SK-N-SH treated with all-trans-retinoic acid at 6 μM for 48 hours (cell line): ENCODE measurements at regions not wholly inside any gene's neighbourhood (a gene's known extent, or its start where the extent isn't known, plus 50 kb on each side); places are given as distances from the start of the nearest gene placed in this dataset.

Experiments used
- ATAC-seq: fragments of 200-7000 bp; cut with Tn5 transposase; 3 replicates; pipeline ENCODE4 v1.9.1; 2020; ENCODE audit warnings: mild to moderate bottlenecking, moderate library complexity
- ARNTL ChIP-seq: fragments of 450-650 bp; formaldehyde crosslinking; IDR thresholded peaks from 2 replicates; pipeline ENCODE4 v1.5.0; 2020; ENCODE audit warnings: low read depth, mild to moderate bottlenecking, moderate library complexity, borderline replicate concordance
- BACH2 ChIP-seq: fragments of 250-450 bp; sonication (Bioruptor Pico); IDR thresholded peaks from 2 replicates; pipeline ENCODE4 v1.9.0; 2021; ENCODE audit warnings: mild to moderate bottlenecking, borderline replicate concordance
- CSDC2 ChIP-seq: fragments of 250-450 bp; sonication (Bioruptor Pico); IDR thresholded peaks from 2 replicates; pipeline ENCODE4 v1.5.0; 2020; ENCODE audit warnings: mild to moderate bottlenecking, moderate library complexity
- CSRNP3 ChIP-seq: fragments of 250-450 bp; sonication (Bioruptor Pico); IDR thresholded peaks from 2 replicates; pipeline ENCODE4 v1.5.1; 2021; ENCODE audit warnings: mild to moderate bottlenecking, moderate library complexity
- ISL1 ChIP-seq: fragments of 250-450 bp; sonication (Bioruptor Pico); IDR thresholded peaks from 2 replicates; pipeline ENCODE4 v2.1.2; 2022; ENCODE audit warnings: mild to moderate bottlenecking, moderate library complexity
- OSR1 ChIP-seq: fragments of 250-450 bp; sonication (Bioruptor Pico); IDR thresholded peaks from 2 replicates; pipeline ENCODE4 v1.8.0; 2022; ENCODE audit warnings: moderate library complexity, mild to moderate bottlenecking, inconsistent platforms
- PATZ1 ChIP-seq: fragments of 250-450 bp; sonication (Bioruptor Pico); IDR thresholded peaks from 2 replicates; pipeline ENCODE4 v1.8.0; 2020; ENCODE audit warnings: mild to moderate bottlenecking, moderate library complexity, borderline replicate concordance
- POU6F1 ChIP-seq: fragments of 250-450 bp; sonication (Bioruptor Pico); IDR thresholded peaks from 2 replicates; pipeline ENCODE4 v1.8.0; 2021; ENCODE audit warnings: low read depth, mild to moderate bottlenecking, moderate library complexity, borderline replicate concordance
- PPARA ChIP-seq: fragments of 250-450 bp; sonication (Bioruptor Pico); IDR thresholded peaks from 2 replicates; pipeline ENCODE4 v1.5.0; 2020; ENCODE audit warnings: mild to moderate bottlenecking, borderline replicate concordance
- RARB ChIP-seq: fragments of 250-450 bp; sonication (Bioruptor Pico); IDR thresholded peaks from 2 replicates; pipeline ENCODE4 v1.8.0; 2021; ENCODE audit warnings: mild to moderate bottlenecking, moderate library complexity
- SNAI2 ChIP-seq: fragments of 250-450 bp; sonication (Bioruptor Pico); IDR thresholded peaks from 2 replicates; pipeline ENCODE4 v1.5.0; 2020; ENCODE audit warnings: mild to moderate bottlenecking, moderate library complexity
- TCF4 ChIP-seq: fragments of 250-450 bp; sonication (Bioruptor Pico); IDR thresholded peaks from 2 replicates; pipeline ENCODE4 v1.8.0; 2021; ENCODE audit warnings: mild to moderate bottlenecking, moderate library complexity, borderline replicate concordance
- TOX ChIP-seq: fragments of 250-450 bp; sonication (Bioruptor Pico); IDR thresholded peaks from 2 replicates; pipeline ENCODE4 v1.8.0; 2021; ENCODE audit warnings: mild to moderate bottlenecking, moderate library complexity, borderline replicate concordance
- ZC3H10 ChIP-seq: fragments of 250-450 bp; sonication (Bioruptor Pico); IDR thresholded peaks from 2 replicates; pipeline ENCODE4 v1.5.1; 2021; ENCODE audit warnings: mild to moderate bottlenecking, moderate library complexity
- ZFP3 ChIP-seq: fragments of 250-450 bp; sonication (Bioruptor Pico); IDR thresholded peaks from 2 replicates; pipeline ENCODE4 v1.5.0; 2020; ENCODE audit warnings: mild to moderate bottlenecking, moderate library complexity
- ZNF565 ChIP-seq: fragments of 450-650 bp; formaldehyde crosslinking; conservative IDR thresholded peaks from 2 replicates; pipeline ENCODE4 v1.5.0; 2020; ENCODE audit warnings: low read depth, mild to moderate bottlenecking, moderate library complexity
- ZNF70 ChIP-seq: fragments of 450-650 bp; formaldehyde crosslinking; IDR thresholded peaks from 2 replicates; pipeline ENCODE4 v1.5.0; 2020; ENCODE audit warnings: mild to moderate bottlenecking, moderate library complexity
- ZNF8 ChIP-seq: fragments of 450-650 bp; formaldehyde crosslinking; IDR thresholded peaks from 2 replicates; pipeline ENCODE4 v1.5.0; 2020; ENCODE audit warnings: mild to moderate bottlenecking, moderate library complexity
- TF ChIP-seq, protein P1 (sequence below): fragments of 250-450 bp; sonication (Bioruptor Pico); IDR thresholded peaks from 2 replicates; pipeline ENCODE4 v1.5.0; 2020; ENCODE audit warnings: mild to moderate bottlenecking, moderate library complexity
- TF ChIP-seq, protein P2 (sequence below): fragments of 250-450 bp; sonication (Bioruptor Pico); IDR thresholded peaks from 2 replicates; pipeline ENCODE4 v1.5.1; 2020; ENCODE audit warnings: low read depth, mild to moderate bottlenecking, moderate library complexity

GRCh38 chr14:96987771-96988170 lies 190.6 kb downstream of the VRK1 start (continued):
- TF ChIP-seq CSRNP3 (CRISPR knock-in tag) (no peak), ZNF70 (CRISPR knock-in tag) (no peak), ZFP3 (CRISPR knock-in tag) (no peak), PPARA (no peak), CSDC2 (no peak)
- TF ChIP-seq, protein P1, sequence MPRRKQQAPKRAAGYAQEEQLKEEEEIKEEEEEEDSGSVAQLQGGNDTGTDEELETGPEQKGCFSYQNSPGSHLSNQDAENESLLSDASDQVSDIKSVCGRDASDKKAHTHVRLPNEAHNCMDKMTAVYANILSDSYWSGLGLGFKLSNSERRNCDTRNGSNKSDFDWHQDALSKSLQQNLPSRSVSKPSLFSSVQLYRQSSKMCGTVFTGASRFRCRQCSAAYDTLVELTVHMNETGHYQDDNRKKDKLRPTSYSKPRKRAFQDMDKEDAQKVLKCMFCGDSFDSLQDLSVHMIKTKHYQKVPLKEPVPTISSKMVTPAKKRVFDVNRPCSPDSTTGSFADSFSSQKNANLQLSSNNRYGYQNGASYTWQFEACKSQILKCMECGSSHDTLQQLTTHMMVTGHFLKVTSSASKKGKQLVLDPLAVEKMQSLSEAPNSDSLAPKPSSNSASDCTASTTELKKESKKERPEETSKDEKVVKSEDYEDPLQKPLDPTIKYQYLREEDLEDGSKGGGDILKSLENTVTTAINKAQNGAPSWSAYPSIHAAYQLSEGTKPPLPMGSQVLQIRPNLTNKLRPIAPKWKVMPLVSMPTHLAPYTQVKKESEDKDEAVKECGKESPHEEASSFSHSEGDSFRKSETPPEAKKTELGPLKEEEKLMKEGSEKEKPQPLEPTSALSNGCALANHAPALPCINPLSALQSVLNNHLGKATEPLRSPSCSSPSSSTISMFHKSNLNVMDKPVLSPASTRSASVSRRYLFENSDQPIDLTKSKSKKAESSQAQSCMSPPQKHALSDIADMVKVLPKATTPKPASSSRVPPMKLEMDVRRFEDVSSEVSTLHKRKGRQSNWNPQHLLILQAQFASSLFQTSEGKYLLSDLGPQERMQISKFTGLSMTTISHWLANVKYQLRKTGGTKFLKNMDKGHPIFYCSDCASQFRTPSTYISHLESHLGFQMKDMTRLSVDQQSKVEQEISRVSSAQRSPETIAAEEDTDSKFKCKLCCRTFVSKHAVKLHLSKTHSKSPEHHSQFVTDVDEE (CRISPR knock-in tag), result no peak

GRCh38 chr14:96989306-96989705 lies 192.1 kb downstream of the VRK1 start:
- ATAC-seq, result no peak

More at GRCh38 chr14:96989306-96989705, 192.1 kb downstream of the VRK1 start:
- TF ChIP-seq, protein P2, sequence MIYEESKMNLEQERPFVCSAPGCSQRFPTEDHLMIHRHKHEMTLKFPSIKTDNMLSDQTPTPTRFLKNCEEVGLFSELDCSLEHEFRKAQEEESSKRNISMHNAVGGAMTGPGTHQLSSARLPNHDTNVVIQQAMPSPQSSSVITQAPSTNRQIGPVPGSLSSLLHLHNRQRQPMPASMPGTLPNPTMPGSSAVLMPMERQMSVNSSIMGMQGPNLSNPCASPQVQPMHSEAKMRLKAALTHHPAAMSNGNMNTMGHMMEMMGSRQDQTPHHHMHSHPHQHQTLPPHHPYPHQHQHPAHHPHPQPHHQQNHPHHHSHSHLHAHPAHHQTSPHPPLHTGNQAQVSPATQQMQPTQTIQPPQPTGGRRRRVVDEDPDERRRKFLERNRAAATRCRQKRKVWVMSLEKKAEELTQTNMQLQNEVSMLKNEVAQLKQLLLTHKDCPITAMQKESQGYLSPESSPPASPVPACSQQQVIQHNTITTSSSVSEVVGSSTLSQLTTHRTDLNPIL (CRISPR knock-in tag), result no peak
- TF ChIP-seq ZNF565 (CRISPR knock-in tag) (no peak), ISL1 (CRISPR knock-in tag) (no peak), OSR1 (no peak), TOX (CRISPR knock-in tag) (no peak), SNAI2 (CRISPR knock-in tag) (no peak), ZNF8 (no peak), RARB (CRISPR knock-in tag) (no peak), POU6F1 (CRISPR knock-in tag) (no peak), CSDC2 (no peak), PATZ1 (CRISPR knock-in tag) (no peak), TCF4 (CRISPR knock-in tag) (no peak), ARNTL (CRISPR knock-in tag) (no peak), ZNF70 (CRISPR knock-in tag) (no peak), CSRNP3 (CRISPR knock-in tag) (no peak), PPARA (no peak), ZC3H10 (CRISPR knock-in tag) (no peak), ZFP3 (CRISPR knock-in tag) (no peak), BACH2 (no peak)
- TF ChIP-seq, protein P1 (CRISPR knock-in tag), result no peak
- TF ChIP-seq, all 23 proteins: peak for 0
